ENCODE measurements at regions not wholly inside any gene's neighbourhood (a gene's known extent, or its start where the extent isn't known, plus 50 kb on each side); places are given as distances from the start of the nearest gene placed in this dataset.

- Histone ChIP-seq H3K4me1 (ENCODE audit: control insufficient read depth in 1 of 2, insufficient read depth in 2 of 2, low read length in 2 of 2) (no peaks in the 10 kb centered on the region), H3K79me2 (ENCODE audit: insufficient read depth, low read length) (no peaks in the 10 kb centered on the region), H3K9ac (ENCODE audit: insufficient read depth, low read length, poor library complexity, severe bottlenecking) (no peak overlapping the region), H3K36me3 (replicated peaks in 1 of 2; ENCODE audit: control insufficient read depth in 1 of 2, insufficient read depth in 2 of 2, low read length in 2 of 2) (no peaks in the 10 kb centered on the region), H2AFZ (ENCODE audit: insufficient read depth, low read depth, low read length, poor library complexity, severe bottlenecking) (no peak overlapping the region), H3K4me2 (replicated peaks; ENCODE audit: extremely low read depth, low read length, poor library complexity, severe bottlenecking) (no peak overlapping the region), H3K9me3 (replicated peaks in 1 of 2; ENCODE audit: control insufficient read depth in 1 of 2, insufficient read depth in 1 of 2, low read length in 2 of 2) (peaks cover 0 to 6% of the 10 kb centered on the region in 2 donors), H4K20me1 (ENCODE audit: insufficient read depth, low read length) (no peaks in the 10 kb centered on the region), H3K4me3 (replicated peaks in 1 of 3; ENCODE audit: low read depth in 2 of 3, low read length in 3 of 3) (no peak overlapping the region), H3K27ac (ENCODE audit: low read depth in 1 of 2, low read length in 2 of 2) (no peak overlapping the region), H3K27me3 (ENCODE audit: control insufficient read depth in 2 of 2, insufficient read depth in 2 of 2, low read length in 2 of 2) (no peaks in the 10 kb centered on the region)
- no peaks in the 10 kb centered on the region for H3K27me3 Mint-ChIP-seq (ENCODE audit: low read depth in 3 of 3)
- H3K4me3 Mint-ChIP-seq: no peak overlapping the region
- no peaks in the 10 kb centered on the region for H3K4me1 Mint-ChIP-seq
- no peak for TF ChIP-seq CTCF (IDR thresholded peaks at IDR 0.05)
- peaks cover 0 to 8% (median 2%) of the 10 kb centered on the region in 7 donors for H3K9me3 Mint-ChIP-seq
- DNase-seq: no peak
- H3K36me3 Mint-ChIP-seq: no peaks in the 10 kb centered on the region
- no peak overlapping the region for H3K27ac Mint-ChIP-seq
- intact Hi-C loops (cut with micrococcal nuclease): no loop called here
These were observed 1860.7 kb upstream of the PCDH10 start for GRCh38 chr4:131288441-131288840.

GRCh38 chr4:131296192-131296591 lies 1852.9 kb upstream of the PCDH10 start:
- Histone ChIP-seq H3K27me3 (ENCODE audit: control insufficient read depth in 2 of 2, insufficient read depth in 2 of 2, low read length in 2 of 2) (no peaks in the 10 kb centered on the region), H4K20me1 (ENCODE audit: insufficient read depth, low read length) (no peaks in the 10 kb centered on the region), H3K9me3 (replicated peaks in 1 of 2; ENCODE audit: control insufficient read depth in 1 of 2, insufficient read depth in 1 of 2, low read length in 2 of 2) (peaks cover 0 to 5% of the 10 kb centered on the region in 2 donors), H2AFZ (ENCODE audit: insufficient read depth, low read depth, low read length, poor library complexity, severe bottlenecking) (no peak overlapping the region), H3K4me1 (ENCODE audit: control insufficient read depth in 1 of 2, insufficient read depth in 2 of 2, low read length in 2 of 2) (no peaks in the 10 kb centered on the region), H3K9ac (ENCODE audit: insufficient read depth, low read length, poor library complexity, severe bottlenecking) (no peak overlapping the region), H3K79me2 (ENCODE audit: insufficient read depth, low read length) (no peaks in the 10 kb centered on the region), H3K4me2 (replicated peaks; ENCODE audit: extremely low read depth, low read length, poor library complexity, severe bottlenecking) (no peak overlapping the region), H3K27ac (ENCODE audit: low read depth in 1 of 2, low read length in 2 of 2) (no peak overlapping the region), H3K4me3 (replicated peaks in 1 of 3; ENCODE audit: low read depth in 2 of 3, low read length in 3 of 3) (no peak overlapping the region), H3K36me3 (replicated peaks in 1 of 2; ENCODE audit: control insufficient read depth in 1 of 2, insufficient read depth in 2 of 2, low read length in 2 of 2) (no peaks in the 10 kb centered on the region)
- intact Hi-C loops (cut with micrococcal nuclease): no loop called here
- H3K27me3 Mint-ChIP-seq (ENCODE audit: low read depth in 3 of 3): peaks cover 0 to 3% (median 1%) of the 10 kb centered on the region in 3 donors
- H3K9me3 Mint-ChIP-seq: peaks cover 0 to 4% (median 0%) of the 10 kb centered on the region in 7 donors
- no peak for TF ChIP-seq CTCF (IDR thresholded peaks at IDR 0.05)
- H3K4me1 Mint-ChIP-seq: no peaks in the 10 kb centered on the region
- H3K36me3 Mint-ChIP-seq: no peaks in the 10 kb centered on the region
- H3K4me3 Mint-ChIP-seq: no peak overlapping the region
- WGBS (ENCODE audit: insufficient coverage): no CpG with 5 or more reads among the region's 1 CpG
- H3K27ac Mint-ChIP-seq: no peak overlapping the region
- no peak for DNase-seq
